ENCODE measurements at regions not wholly inside any gene's neighbourhood (a gene's known extent, or its start where the extent isn't known, plus 50 kb on each side); places are given as distances from the start of the nearest gene placed in this dataset.

- TF ChIP-seq CTCF (IDR thresholded peaks at IDR 0.05): no peak
- TF ChIP-seq POLR2A (IDR thresholded peaks at IDR 0.05): no peak
Measured at GRCh38 chr9:31040564-31040963, 1343.9 kb upstream of the ACO1 start.
